Right atrium auricular region (tissue), 2 donors: ENCODE measurements at regions not wholly inside any gene's neighbourhood (a gene's known extent, or its start where the extent isn't known, plus 50 kb on each side); places are given as distances from the start of the nearest gene placed in this dataset.
"Not testable (repeated sequence)": the region's sequence is repeated elsewhere in the genome, so short reads cannot be mapped to it uniquely, and the experiment has no call there.

Experiments
- DNase-seq: peaks from one replicate; pipeline ENCODE4 v3.0.0-alpha.2; 2019; ENCODE audit warnings: low spot score
- H3K27ac ChIP-seq, 2 donors: fragments of 200-600 bp; sonication (generic); 1 replicate in 1 of 2; 2 replicates in 1 of 2; pipeline ENCODE4 v1.5.1; 2016 to 2019
- H3K27me3 ChIP-seq, 2 donors: fragments of 200-600 bp; sonication (generic); one replicate each; pipeline versions ENCODE4 v1.5.1 to v1.6.0; 2017 to 2019
- H3K36me3 ChIP-seq: fragments of 200-600 bp; sonication (generic); one replicate; pipeline ENCODE4 v1.5.1; 2016
- H3K4me1 ChIP-seq, 2 donors: fragments of 200-600 bp; sonication (generic); one replicate each; pipeline versions ENCODE4 v1.5.1 to v1.6.0; 2017 to 2019
- H3K4me3 ChIP-seq, 2 donors: fragments of 200-600 bp; sonication (generic); 1 replicate in 1 of 2; 2 replicates in 1 of 2; pipeline ENCODE4 v1.5.1; 2017 to 2019; ENCODE audit warnings: mild to moderate bottlenecking in 1 of 2, moderate library complexity in 1 of 2
- H3K9me3 ChIP-seq, 2 donors: fragments of 200-600 bp; sonication (generic); one replicate each; pipeline ENCODE4 v1.5.1; 2019
- CTCF ChIP-seq, 2 donors: fragments of 200-600 bp; sonication (generic); IDR thresholded peaks; one replicate each; pipeline ENCODE4 v1.5.1; 2019; ENCODE audit warnings: antibody characterized with exemption in 2 of 2

DNA sequence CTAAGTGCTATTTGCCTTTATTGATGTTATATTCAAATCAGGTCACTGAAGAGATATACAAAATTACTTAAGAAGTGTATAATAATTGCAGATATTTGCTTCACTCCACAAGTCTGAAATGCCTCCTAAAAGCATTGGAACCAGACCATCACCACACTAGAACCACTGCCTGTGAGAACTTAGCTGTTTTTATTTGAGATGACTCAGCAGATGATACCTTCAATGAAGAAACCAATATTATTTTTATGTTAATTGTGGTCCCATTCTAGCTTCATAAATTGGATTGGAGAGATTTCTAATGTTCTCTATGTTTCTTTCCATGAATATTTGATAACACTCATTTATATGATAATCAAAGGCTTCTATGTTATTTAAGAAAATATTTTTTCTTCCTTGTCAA is 740.6 kb downstream of the KCNT2 start:
- no peak overlapping the region for H3K4me3 ChIP-seq
- DNase-seq = no peak
- no peaks in the 10 kb centered on the region for H3K27me3 ChIP-seq
- no peaks in the 10 kb centered on the region for H3K9me3 ChIP-seq
- no peak overlapping the region for H3K27ac ChIP-seq
- TF ChIP-seq CTCF (IDR thresholded peaks at IDR 0.05) = no peak
- H3K36me3 ChIP-seq = no peaks in the 10 kb centered on the region
- no peaks in the 10 kb centered on the region for H3K4me1 ChIP-seq

DNA sequence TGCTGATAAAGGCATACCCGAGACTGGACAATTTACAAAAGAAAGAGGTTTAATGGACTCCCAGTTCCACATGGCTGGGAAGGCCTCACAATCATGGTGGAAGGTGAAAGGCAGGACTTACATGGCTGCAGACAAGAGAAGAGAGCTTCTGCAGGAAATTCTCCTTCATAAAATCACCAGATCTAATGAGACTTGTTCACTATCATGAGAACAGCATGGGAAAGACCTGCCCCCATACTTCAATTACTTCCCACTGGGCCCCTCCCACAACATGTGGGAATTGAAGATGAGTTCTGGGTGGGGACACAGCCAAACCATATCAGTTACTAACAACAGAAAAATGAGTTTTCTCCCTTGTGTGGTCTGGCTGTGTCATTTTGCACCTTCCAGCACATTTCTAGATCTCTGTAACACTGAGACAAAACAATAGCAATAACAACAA is 741.4 kb downstream of the KCNT2 start:
- Histone ChIP-seq H3K27ac (no peak overlapping the region), H3K4me3 (no peak overlapping the region), H3K4me1 (no peaks in the 10 kb centered on the region), H3K27me3 (no peaks in the 10 kb centered on the region), H3K36me3 (no peaks in the 10 kb centered on the region), H3K9me3 (no peaks in the 10 kb centered on the region)
- TF ChIP-seq CTCF (IDR thresholded peaks at IDR 0.05) = no peak
- DNase-seq = no peak

- H3K36me3 ChIP-seq = no peaks in the 10 kb centered on the region
- no peaks in the 10 kb centered on the region for H3K4me1 ChIP-seq
- H3K27ac ChIP-seq = no peak overlapping the region
- DNase-seq = no peak
- no peak overlapping the region for H3K4me3 ChIP-seq
- TF ChIP-seq CTCF (IDR thresholded peaks at IDR 0.05) = no peak
- no peaks in the 10 kb centered on the region for H3K27me3 ChIP-seq
- H3K9me3 ChIP-seq = no peaks in the 10 kb centered on the region
Measured at GRCh38 chr1:195866091-195866780, 742.0 kb downstream of the KCNT2 start.

DNA sequence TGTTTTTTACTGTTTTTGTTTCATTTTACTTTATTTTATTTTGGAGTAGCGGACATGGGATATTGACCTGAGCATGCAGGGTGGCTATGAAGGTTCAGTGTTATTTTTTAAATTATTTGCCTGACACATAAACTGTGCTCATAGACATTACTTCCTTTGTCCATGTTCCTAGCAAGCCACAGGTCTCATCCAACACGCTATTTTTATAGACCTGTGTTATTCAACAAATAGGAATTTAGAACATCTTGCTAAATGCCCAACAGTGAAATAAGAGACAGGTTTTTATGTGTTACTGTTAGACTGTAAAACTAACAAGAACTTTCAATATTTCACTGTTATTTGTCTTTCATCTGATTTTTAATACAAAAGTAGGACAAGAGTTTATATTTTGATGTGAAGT is 756.4 kb downstream of the KCNT2 start:
- Histone ChIP-seq H3K36me3 (no peaks in the 10 kb centered on the region), H3K9me3 (no peaks in the 10 kb centered on the region), H3K27ac (no peak overlapping the region), H3K4me1 (no peaks in the 10 kb centered on the region), H3K4me3 (no peak overlapping the region), H3K27me3 (no peaks in the 10 kb centered on the region)
- no peak for TF ChIP-seq CTCF (IDR thresholded peaks at IDR 0.05)
- DNase-seq = no peak

DNA sequence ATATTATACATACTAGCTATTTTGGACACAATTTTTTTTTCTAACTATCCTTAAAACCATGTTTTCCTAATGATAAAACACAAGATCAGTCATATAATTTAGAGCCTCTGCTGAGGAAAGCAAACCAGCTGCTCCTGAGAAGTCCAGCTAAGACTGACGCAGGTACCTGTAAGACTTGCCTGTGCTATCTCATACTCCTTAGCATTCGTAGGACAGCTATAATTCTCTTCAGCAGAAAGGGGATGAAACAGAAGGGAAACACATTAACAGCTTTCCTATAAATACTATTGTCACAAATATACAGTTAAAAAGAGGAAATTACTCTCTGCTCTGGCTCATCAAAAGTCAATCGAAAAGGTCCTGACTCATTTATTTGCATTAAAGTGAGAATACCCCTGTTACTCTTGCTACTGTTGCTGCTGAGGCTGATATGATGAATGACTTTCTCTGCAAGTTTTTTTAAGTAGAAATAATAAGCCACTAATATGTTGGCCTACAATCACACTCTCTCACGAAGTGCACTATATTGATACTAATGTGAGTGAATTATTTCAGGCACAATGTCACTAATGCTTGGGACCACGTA is 757.1 kb downstream of the KCNT2 start:
- no peaks in the 10 kb centered on the region for H3K9me3 ChIP-seq
- H3K4me3 ChIP-seq = no peak overlapping the region
- no peak for DNase-seq
- no peak for TF ChIP-seq CTCF (IDR thresholded peaks at IDR 0.05)
- H3K27ac ChIP-seq = no peak overlapping the region
- H3K4me1 ChIP-seq = no peaks in the 10 kb centered on the region
- no peaks in the 10 kb centered on the region for H3K36me3 ChIP-seq
- no peaks in the 10 kb centered on the region for H3K27me3 ChIP-seq

DNA sequence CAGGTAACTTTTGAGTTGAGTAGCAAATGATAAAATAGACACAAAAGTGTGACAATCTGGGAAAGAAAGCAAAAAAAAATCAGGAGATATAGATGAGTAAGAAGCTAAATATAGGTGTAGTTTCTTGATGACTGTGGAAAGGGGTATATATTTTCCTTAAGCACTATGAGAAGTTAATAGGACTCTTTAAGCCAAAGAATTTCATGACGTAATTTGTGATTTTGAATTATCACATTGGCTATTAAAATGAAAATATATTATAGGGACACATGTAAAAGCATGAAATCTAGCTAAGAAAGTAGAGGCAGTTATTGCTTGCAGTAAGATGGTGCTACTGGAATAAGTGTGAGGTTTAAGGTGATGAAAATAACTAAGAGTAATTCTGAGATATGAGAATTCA is 759.1 kb downstream of the KCNT2 start:
- H3K4me3 ChIP-seq = no peak overlapping the region
- H3K27me3 ChIP-seq = no peaks in the 10 kb centered on the region
- no peak for DNase-seq
- H3K27ac ChIP-seq = no peak overlapping the region
- no peaks in the 10 kb centered on the region for H3K9me3 ChIP-seq
- TF ChIP-seq CTCF (IDR thresholded peaks at IDR 0.05) = no peak
- H3K4me1 ChIP-seq = no peaks in the 10 kb centered on the region
- no peaks in the 10 kb centered on the region for H3K36me3 ChIP-seq

DNA sequence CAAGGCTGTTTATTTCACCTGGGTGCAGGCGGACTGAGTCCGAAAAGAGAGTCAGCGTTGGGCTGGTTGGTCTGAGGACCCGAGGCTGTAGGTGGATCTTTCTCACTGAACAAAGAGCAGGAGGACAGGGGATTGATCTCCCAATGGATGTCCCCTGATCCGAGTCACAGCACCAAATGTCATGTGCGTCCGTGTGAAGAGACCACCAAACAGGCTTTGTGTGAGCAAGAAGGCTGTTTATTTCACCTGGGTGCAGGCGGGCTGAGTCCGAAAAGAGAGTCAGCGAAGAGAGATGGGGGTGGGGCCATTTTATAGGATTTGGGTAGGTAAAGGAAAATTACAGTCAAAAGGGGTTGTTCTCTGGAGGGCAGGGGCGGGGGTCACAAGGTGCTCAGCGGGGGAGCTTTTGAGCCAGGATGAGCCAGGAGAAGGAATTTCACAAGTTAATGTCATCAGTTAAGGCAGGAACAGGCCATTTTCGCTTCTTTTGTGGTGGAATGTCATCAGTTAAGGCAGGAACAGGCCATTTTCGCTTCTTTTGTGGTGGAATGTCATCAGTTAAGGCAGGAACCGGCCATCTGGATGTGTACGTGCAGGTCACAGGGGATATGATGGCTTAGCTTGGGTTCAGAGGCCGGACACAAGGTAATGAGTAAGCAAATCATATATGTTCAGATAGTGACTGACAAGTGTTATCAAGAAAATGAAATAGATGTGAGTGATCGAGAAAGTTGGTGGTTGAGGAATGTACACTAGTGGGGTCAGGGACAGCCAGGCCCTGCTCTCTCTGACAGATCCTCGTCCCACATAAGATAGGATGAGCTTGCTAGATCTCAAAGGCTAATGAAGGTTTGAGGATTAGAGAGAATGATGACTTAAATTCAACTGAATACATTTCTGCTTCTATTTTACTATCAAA is 760.0 kb downstream of the KCNT2 start:
- H3K36me3 ChIP-seq, H3K27ac ChIP-seq, H3K9me3 ChIP-seq, H3K4me3 ChIP-seq, DNase-seq, H3K27me3 ChIP-seq, H3K4me1 ChIP-seq: not testable (repeated sequence)
